IPS DF 19.7 (cell line): ENCODE measurements at regions not wholly inside any gene's neighbourhood (a gene's known extent, or its start where the extent isn't known, plus 50 kb on each side); places are given as distances from the start of the nearest gene placed in this dataset.
"Not testable (repeated sequence)": the region's sequence is repeated elsewhere in the genome, so short reads cannot be mapped to it uniquely, and the experiment has no call there.

ENCODE experiments used
- DNase-seq: peaks from one replicate; pipeline ENCODE4 v3.0.0-alpha.2; 2013; ENCODE audit warnings: low read depth, low spot score

DNA sequence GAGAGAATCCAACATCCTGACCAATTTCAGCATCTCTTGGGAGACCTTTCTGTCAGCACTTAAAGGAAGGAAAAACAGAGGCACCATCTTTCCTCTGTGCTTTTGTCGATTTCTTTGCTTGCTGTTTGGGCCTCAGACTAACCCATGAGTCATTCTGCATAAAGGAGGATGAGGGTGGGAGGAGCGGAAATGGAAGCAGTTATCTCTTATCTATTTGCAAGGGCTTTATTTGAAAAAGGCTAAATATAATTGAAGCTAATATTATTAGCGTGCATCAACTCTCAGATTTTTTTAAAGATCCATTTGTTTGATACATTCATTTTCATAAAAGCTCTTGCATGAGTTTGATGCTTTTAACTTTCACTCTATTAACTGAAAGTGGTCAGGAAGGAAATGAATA lies 72.9 kb downstream of the ZNF622 start:
- no peak for DNase-seq

DNA sequence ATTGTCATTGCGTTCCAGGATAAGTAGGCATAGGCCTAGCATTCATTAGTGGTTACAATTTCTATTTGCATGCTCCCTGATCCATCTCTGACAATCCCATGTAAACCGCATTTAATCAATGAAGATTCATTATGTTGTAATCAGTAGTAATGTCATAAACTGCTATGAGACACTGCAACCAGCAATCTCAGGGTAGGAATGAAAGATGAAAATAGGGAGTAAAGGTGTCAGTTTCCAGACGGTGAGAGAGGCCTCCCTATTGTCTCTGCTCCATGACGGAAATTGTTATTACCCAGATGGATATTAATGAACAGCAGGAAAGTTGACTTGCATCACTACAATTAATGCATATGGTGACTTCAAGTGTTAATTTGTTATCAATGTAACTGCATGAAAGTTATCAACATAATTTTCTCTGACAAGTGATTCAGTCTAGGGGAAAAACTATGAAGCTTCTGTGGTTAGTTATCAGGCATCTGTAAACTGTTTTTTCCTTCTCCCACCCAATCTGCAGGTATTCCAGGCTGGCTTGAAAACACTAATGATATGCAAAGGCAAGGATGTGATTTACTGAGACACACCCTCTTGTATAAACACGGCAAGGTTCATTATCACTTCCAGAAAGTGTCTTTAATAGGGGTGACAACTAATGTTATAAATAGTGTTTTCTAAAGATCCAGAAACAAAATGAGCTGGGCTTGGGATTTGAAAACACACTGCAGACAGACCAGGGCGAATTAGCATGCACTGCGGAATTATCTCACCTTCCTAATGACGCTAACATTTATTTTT lies 73.5 kb downstream of the ZNF622 start:
- no peak for DNase-seq

DNA sequence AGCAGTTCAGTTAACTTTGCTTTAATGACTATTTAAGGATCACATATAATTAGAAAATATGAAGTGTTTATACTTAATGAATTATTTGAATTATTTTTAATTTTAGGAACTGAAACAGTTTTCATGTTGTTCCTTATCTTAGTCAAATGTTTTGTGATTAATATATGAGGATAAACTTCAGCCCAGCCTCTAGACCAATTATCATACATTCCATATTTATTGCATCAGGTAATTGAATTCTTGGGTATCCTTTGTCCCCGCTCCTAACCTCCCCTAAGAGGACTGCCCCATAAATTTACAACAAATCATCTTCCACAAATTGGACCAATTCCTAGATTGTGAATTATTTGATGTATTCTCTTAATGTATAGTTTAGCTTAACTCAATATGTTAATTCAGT lies 74.8 kb downstream of the ZNF622 start:
- DNase-seq: no peak

GRCh38 chr5:16385516-16386090 lies 80.0 kb downstream of the ZNF622 start:
- DNase-seq: no peak

DNA sequence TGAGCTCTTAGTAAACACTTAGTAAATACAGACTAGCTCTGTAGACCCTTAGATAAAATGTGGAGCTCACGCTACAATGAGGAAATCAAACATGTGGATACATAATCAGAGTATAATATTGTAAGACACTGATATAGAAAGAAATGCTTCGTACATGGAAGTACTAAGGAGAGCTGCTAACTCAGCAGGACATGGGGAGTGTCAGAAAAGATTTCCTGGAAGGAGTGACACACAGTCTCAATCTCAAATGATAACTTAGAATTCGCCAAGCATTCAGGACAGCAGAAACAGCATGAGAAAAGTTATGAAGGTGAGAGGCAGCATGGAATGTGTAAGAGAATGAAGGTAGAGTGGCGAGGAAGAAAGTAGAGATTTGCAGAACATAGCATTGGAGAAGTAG lies 80.8 kb downstream of the ZNF622 start:
- DNase-seq: no peak

GRCh38 chr5:16384222-16384621 lies 81.4 kb downstream of the ZNF622 start:
- no peak for DNase-seq

GRCh38 chr5:16383544-16384052 lies 82.0 kb downstream of the ZNF622 start:
- DNase-seq: no peak

DNA sequence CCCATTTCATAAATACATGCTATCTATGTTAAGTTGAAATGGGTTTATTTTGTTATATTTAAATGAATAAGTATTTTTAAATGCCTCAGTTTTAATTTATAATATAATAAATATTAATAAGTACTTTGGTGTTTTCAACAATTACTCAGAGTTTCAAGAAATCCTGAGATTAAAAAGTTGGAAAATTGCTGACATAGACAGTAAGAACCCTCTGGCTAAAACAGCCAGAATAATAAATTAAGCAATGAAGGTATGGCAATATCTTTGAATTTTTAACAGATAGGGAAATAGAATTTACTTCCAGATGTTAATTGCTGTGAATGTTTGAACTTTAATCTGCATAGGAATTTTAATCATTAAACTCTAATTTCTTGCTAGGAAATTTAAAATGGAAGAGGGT lies 83.6 kb downstream of the ZNF622 start:
- no peak for DNase-seq

DNA sequence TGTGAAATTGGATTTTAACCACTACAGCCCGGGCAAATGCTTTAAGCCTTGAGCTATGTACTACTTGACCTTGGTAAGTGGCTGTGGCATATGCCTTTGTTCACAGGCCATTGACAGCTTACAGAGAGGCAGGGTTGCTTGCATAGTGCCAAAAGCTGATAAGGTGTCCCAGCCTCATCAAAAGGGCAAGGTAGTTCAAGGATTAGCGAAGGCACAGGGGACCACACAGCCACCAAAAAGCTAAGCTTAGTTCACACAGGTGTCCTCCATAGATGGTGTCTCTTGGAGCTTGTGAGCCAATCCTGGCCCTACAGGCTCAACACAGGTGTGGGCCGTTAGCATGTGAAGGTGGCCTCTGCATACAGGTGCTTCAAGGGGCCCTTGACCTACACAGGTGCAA lies 86.8 kb downstream of the ZNF622 start:
- DNase-seq: no peak

GRCh38 chr5:16372493-16372892 lies 93.1 kb downstream of the ZNF622 start:
- no peak for DNase-seq

DNA sequence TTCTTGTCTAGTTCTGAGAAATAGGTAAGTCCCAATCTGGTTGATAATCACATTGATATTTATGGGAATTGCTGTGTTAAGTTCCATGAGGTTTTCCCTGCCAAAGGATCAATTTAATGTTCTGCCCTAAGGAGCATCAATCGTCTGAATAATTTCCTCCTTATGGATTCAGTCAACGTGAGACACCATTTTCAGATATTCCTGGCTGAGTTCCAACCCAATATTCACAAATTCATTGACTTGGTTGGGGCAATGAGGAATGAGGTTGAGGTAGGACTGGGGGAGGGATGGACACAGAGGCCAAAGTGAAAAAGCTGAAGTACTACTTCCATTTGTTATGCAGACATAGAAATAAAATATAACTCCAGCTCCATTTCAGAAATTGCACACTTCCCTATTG lies 99.1 kb downstream of the ZNF622 start:
- no peak for DNase-seq

DNA sequence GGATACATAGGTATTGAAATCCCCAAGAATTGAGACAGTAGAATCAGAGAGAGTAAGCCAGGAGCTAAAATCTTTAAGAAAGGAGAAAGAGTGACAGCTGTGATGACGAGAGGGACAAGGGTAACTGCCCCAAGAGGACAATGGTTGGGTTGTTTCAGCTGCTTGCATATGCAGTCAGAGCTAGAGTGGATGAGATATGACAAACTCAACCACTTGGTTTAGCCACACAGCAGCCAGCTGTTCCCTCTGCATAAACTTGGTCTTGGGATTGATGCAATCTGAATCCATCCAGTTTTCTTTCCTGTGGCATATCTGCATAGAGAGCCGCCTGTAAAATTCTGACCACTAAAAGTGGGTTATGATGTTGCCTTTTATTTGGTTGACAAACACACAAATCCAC lies 100.7 kb downstream of the ZNF622 start:
- DNase-seq: no peak

DNA sequence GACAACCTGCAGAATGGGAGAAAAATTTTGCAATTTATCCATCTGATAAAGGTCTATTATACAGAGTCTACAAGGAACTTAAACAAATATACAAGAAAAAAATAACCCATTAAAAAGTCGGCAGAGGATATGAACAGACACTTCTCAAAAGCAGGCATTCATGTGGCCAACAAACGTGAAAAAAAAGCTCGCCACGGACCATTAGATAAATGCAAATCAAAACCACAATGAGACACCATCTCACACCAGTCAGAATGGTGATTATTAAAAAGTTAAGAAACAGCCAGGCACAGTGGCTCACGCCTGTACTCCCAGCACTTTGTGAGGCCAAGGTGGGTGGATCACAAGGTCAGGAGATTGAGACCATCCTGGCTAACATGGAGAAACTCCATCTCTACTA lies 112.2 kb downstream of the ZNF622 start:
- not testable (repeated sequence) for DNase-seq

DNA sequence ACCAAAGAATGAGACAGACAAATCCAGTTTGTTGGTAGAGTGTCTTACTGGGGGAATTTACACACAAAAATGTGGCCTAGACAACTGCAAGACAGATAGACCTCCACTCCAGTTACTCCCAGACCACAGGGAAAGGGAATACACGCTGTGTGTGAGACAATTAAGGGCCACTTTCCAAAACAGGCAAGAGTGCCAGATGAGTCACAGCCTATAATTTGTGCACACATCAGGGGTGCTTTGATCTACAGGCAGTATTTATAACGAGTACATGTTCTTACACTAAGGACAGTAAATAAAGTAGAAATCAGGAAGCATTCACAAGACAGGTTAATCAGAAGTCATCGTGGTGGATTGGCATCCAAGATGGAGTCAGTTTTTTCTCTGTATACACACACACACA lies 114.8 kb downstream of the ZNF622 start:
- DNase-seq: no peak

DNA sequence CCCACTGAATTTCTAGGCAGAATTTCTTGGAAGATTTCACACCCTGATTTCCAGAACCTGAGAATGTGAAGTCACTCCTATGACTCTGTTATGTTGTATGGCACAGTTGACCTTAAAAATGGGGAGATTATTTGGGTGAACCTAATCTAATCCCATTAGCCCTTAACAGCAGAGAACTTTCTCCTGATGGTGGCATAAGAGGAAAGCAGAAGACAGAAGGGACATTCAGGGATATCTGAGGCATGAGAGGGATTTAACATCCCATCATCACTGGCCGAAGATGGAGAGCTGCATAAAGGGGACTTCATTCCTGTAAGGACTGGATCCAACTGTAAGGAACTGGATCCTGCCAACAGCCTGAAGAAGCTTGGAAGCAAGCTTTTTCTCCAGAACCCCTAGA lies 119.2 kb downstream of the ZNF622 start:
- no peak for DNase-seq

DNA sequence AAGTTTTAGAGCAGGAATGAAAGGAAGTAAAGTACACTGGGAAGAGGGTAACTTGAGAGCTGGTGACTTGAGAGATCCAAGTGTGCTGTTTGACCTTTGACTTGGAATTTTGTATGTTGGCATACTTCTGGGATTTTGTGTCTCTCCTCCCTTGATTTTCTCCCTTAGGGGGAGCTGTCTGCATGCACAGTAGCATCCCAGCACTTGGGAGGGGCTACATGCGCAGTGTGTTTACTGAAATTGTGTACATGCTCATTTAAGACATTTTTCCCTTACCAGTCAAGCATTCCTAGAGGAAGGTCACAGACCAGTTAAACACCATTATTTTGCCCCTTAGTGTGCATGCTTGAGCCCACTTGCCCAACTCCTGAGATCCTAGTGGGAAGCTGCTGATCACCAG lies 120.1 kb downstream of the ZNF622 start:
- DNase-seq: no peak

DNA sequence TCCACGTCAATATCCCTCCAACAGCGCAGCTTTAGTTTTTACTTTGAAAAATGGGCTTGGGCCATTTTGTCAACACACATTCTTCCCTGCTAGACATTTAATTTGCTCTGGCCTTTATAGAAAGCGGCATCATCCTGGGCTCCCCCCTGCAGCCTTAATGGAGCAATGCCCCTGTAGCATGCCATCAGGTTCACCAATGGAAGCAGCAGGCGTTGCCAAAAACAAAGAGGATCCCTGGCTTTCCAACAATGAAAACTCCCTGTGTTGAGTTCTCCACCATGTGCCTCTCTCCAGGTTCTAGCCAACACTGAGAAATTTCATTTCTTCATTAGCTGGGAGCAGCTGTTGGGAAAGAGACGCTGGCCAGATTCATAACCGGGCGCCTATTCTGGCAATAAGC lies 139.5 kb downstream of the ZNF622 start:
- no peak for DNase-seq

- no peak for DNase-seq
Measured at GRCh38 chr5:16321284-16321683, 141.7 kb upstream of the MARCHF11 start.

DNA sequence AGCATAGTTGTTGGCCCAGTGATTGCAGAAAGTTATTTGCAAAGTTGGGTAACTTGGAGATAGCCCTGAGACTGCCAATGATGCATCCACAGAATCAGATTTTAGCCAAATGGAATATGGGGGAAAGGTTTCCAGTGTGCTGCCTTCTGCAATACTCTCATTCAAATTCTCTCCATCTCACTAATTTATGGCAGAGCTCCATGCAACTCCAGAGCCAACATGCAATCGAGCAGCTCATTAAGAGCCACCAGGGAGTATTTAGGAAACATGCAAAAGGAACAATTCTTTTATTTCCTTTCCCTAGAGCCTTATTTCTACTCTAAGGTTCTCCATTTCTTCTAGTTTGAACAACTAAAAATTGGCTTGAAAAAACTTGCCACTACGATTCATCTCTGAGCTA lies 135.9 kb upstream of the MARCHF11 start:
- DNase-seq: no peak

DNA sequence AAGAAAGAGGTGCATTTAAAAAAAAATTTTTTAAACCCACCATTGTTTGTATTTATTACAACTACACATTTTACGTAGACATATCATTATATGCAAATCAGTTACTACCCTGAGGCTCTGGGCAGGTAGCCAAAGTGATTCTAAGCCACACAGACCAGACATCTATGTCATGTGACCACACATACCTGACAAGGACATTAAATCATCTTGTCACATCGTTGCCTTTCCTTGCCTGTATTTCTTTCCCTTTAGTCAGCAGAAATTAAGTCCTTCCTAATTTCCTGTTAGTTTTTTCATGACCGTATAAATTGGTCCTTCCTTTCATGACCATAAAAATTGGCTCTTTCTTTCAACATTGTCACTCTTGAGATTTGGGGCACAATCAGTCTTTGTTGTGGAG lies 134.2 kb upstream of the MARCHF11 start:
- no peak for DNase-seq

DNA sequence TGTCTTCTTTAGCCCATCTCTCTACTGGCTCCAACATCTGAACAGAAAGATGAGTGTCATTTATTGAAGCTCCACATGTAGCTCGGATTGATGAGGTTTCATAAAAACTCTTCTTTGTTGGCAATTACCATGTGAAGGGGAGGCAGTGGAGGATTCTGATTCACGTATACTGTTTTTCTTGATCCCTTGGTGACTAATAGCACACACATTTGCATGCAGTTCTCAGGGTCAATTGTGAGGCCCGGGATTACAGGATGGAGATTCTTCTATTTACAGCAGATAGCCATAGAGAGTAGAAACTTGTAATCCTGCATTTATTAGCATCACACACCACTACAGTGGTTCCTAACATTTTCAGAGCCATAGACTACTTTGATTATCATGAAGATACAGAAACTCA lies 133.2 kb upstream of the MARCHF11 start:
- no peak for DNase-seq

GRCh38 chr5:16311666-16312065 lies 132.1 kb upstream of the MARCHF11 start:
- no peak for DNase-seq

GRCh38 chr5:16306812-16307211 lies 127.2 kb upstream of the MARCHF11 start:
- no peak for DNase-seq
